ENCODE measurements at regions not wholly inside any gene's neighbourhood (a gene's known extent, or its start where the extent isn't known, plus 50 kb on each side); places are given as distances from the start of the nearest gene placed in this dataset.
"Not testable (repeated sequence)": the region's sequence is repeated elsewhere in the genome, so short reads cannot be mapped to it uniquely, and the experiment has no call there.

- DNase-seq (ENCODE audit: low read depth in 2 of 2, low spot score in 1 of 2), result no peak
Measured at GRCh38 chr3:177336873-177337450, 139.7 kb upstream of the TBL1XR1 start.

DNA sequence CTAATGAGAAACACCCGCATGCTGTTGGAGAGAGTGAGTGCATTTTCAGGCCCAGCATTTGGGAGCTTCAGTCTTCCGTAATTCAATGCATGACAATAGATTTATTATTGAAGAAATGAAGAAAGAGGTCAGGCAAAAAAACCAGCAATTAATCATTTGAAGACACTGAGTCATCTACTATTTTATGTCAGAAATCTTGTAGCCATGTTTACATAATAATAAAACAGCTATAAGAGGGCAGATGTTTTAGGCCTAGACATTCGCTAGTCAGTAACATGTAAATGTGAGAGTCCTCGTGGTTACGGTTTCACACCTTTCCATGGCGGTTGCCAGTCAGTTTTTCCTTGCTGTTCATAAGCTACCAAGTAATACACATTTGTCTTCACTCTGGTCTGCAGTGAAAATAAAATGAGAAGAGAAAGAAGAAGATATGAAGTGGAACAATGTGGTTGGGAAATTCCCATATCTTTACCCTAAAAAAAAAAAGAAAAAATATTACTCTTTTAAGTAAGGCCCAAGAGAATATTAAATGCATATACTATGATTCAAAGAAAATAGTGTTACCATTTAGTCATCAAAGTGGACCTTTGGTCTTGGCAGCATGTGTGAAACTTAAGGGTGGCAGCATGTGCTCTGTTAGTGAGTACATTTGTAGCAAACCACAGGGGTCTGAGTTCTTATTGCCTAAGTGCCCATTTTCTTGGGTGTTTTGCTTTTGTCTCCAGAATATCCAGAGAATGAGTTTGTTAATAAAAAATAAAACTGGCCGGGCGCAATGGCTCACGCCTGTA is 140.5 kb upstream of the TBL1XR1 start:
- DNase-seq (ENCODE audit: low read depth in 2 of 2, low spot score in 1 of 2), result peak; percentile 32 to 53

DNA sequence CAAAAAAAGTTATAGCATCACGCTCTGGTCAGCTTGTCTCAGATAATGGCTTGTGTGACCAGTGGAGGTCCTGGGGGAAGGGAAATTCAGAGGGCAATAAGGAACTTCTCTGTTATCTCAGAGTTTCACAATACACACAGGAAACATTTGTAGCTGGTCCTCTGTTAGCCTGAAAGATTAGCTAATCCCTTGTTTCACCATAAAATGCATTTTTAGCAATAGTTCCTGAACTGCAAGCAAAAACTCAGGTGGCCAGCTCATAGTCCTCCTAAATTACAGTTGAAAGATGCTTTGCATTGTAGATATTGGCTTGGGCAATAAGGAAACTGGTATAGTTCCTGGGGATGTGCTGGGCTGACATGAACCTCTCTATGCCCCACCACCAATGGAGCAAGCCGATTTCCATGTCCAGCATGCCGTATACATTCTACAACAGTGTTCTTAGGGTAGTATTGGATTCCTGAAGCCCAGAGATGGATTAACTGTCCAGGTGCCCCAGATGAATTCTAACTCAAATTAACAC is 141.5 kb upstream of the TBL1XR1 start:
- no peak for DNase-seq (ENCODE audit: low read depth in 2 of 2, low spot score in 1 of 2)

- DNase-seq (ENCODE audit: low read depth in 2 of 2, low spot score in 1 of 2), result not testable (repeated sequence)
Measured at GRCh38 chr3:177339220-177339703, 142.0 kb upstream of the TBL1XR1 start.

DNA sequence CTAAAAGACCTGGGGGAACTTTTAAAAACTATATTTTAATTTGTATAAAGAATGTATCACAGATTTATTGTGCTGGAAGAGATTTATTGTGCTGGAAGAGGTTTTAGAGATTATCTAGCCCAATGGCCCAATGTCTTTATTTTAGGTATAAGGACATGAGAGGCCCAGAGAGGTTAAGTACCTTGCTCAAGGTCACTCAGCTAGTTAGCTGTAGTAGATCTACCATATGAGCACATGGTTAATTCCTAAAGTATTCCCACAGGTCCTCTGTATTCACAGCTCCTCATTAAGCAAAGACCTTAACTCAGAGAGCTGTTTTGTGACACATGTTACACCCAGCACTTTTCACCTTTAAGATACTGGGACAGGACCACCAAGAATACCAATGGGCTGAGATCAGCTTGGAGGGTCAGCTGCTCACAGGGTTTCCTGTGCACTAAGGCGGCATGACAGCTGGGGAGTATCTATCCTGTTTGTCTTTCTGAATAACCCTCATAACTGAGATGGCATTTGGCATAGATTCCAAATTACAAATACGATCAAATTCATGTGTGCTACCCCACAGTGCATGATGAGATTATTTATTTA is 143.1 kb upstream of the TBL1XR1 start:
- DNase-seq (ENCODE audit: low read depth in 2 of 2, low spot score in 1 of 2), result no peak

GRCh38 chr3:177341736-177342419 is 144.6 kb upstream of the TBL1XR1 start:
- DNase-seq (ENCODE audit: low read depth in 2 of 2, low spot score in 1 of 2), result no peak

DNA sequence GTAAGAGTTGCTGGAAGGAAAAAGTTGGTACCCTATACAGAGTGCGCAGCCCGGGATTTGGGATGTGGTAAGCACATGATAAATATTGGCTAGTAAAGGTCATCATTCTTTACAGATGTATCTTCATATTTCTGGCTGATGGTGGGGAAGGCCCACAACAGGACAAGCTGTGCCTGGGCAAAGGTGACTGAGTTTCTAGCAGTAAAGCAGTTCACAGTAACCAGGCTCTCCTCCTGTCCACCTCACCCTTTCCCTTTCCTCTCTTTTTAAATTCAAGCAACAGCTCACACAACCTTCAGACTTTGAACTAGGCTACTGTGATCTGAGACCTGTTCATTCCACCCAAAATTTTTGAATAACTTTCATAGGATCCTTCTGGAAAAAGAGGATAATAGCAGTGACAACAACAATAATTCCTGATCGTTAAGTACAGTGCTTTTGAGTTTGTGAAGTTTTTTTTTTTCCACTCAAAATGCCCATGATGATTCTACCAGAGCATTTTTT is 145.9 kb upstream of the TBL1XR1 start:
- no peak for DNase-seq (ENCODE audit: low read depth in 2 of 2, low spot score in 1 of 2)

- DNase-seq (ENCODE audit: low read depth in 2 of 2, low spot score in 1 of 2), result peak; percentile 24 to 49
Measured at GRCh38 chr3:177345049-177345972, 148.0 kb upstream of the TBL1XR1 start.

DNA sequence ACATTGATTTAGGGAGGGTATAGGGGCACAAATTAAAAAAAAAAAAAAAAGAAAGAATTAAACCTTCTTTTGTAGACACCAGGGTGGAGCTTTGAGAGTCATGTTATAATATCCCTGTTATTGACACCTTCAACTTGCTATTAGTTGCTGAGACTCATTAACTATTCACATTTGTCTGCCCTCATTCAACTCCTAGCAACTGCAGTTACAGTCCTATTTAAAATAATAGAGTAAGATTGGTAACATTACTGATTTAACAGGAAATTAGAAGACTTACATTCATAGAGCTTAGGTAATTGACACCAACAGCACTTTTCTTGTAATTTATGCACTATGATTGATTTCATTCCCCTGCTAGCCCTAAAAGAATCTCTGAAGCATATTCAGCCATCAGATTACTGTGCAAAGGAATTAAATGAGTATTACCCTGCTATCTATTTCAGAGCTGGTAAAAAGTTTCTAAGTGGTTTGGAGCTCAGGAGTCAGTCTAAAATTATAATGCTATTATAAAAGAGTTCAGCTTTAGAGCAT is 148.8 kb upstream of the TBL1XR1 start:
- DNase-seq (ENCODE audit: low read depth in 2 of 2, low spot score in 1 of 2), result no peak

DNA sequence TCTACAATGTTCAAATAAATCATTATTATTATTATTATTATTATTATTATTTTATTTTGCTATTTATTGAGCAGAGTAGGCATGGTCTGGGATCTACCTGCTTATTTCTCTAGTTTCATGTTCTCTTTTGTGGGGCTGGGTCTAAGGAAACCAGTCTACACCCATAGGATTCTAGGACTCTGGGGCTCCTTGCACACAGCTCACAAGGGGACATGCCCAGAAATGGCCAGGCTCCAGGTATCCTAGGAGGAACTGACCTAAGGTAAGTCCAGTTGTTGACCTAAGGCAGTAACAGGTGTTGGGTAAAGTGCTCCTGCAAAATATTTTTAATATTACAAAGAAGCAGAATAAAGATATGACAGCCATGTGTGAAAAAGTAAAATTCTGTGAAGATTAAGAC is 149.6 kb upstream of the TBL1XR1 start:
- no peak for DNase-seq (ENCODE audit: low read depth in 2 of 2, low spot score in 1 of 2)

DNA sequence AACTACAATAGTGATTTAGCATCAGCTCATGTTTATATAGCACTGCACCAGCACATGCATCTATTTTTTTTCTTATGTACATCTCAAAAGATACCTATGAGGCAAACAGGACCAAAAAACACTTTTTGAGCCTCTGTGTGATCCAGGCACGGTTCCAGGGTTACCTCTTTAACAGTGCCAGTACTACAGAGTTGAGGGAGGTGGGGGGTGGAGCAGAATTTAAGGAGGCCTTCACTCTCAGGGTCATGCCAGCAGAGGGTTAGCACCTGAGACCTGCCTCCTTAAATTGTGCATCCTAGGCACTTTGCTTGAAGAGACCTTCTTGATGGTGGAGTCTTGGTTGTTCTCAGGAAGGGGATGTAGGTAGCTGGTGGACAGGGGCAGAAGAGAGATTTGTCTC is 150.3 kb upstream of the TBL1XR1 start:
- no peak for DNase-seq (ENCODE audit: low read depth in 2 of 2, low spot score in 1 of 2)

- no peak for DNase-seq (ENCODE audit: low read depth in 2 of 2, low spot score in 1 of 2)
Measured at GRCh38 chr3:177348974-177349373, 151.7 kb upstream of the TBL1XR1 start.

GRCh38 chr3:177349384-177349783 is 152.1 kb upstream of the TBL1XR1 start:
- DNase-seq (ENCODE audit: low read depth in 2 of 2, low spot score in 1 of 2), result no peak

GRCh38 chr3:177350121-177350520 is 152.8 kb upstream of the TBL1XR1 start:
- no peak for DNase-seq (ENCODE audit: low read depth in 2 of 2, low spot score in 1 of 2)

DNA sequence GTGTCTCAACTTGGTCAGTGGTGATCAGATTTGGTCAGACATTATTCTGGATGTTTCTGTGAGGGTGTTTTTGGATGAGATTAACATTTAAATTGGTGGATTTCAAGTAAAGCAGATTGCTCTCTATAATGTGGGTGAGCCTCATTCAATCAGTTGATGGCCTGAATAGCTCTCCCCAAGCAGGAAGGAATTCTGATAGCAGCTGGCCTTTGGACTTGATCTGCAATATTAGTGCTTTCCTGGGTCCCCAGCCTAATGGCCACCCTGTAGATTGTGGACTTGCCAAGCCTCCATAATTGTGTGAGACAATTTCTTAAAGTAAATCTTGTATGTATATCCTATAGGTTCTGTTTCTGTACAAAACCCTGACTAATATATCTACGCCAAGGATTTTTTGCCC is 153.9 kb upstream of the TBL1XR1 start:
- no peak for DNase-seq (ENCODE audit: low read depth in 2 of 2, low spot score in 1 of 2)

DNA sequence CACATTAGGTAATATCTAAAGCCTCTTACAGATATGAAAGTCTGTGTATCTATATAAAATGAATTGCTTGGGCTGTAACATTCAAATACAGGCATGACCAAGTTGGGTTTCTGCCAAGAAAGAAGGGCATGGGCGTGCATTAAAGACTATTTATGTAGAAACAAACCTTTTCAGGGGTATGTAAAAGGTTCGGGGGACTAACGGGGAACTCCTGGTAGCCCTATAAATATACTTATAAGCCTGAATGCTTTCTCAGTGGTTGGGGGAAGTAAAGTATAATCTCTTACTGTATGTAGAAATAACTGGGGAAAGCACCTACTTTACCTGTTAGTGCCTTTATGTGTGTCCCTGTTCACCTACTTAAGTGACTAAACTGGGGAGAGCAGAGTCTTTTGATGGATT is 154.5 kb upstream of the TBL1XR1 start:
- DNase-seq (ENCODE audit: low read depth in 2 of 2, low spot score in 1 of 2), result no peak

GRCh38 chr3:177352424-177352823 is 155.1 kb upstream of the TBL1XR1 start:
- no peak for DNase-seq (ENCODE audit: low read depth in 2 of 2, low spot score in 1 of 2)

- no peak for DNase-seq (ENCODE audit: low read depth in 2 of 2, low spot score in 1 of 2)
Measured at GRCh38 chr3:177353140-177353539, 155.9 kb upstream of the TBL1XR1 start.

- not testable (repeated sequence) for DNase-seq (ENCODE audit: low read depth in 2 of 2, low spot score in 1 of 2)
Measured at GRCh38 chr3:177353879-177354278, 156.6 kb upstream of the TBL1XR1 start.

DNA sequence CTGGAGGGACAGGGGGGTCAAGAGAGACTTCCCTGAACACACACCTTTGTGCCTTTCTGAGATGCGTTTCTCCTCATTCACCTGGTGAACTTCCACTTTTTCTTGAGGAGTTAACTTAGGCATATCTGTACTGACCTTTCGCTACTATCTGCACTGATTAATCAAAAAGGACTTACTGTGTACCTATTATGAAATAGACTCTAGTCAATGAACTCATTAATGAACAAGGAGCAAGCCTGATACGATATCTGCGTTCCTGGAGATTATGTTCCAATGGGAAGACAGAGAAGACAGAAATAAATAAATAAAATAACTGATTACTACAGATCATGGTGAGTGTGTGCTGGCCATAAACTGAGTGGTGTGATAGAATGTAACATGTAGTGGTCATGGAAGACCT is 157.2 kb upstream of the TBL1XR1 start:
- no peak for DNase-seq (ENCODE audit: low read depth in 2 of 2, low spot score in 1 of 2)
